ENCODE measurements at regions not wholly inside any gene's neighbourhood (a gene's known extent, or its start where the extent isn't known, plus 50 kb on each side); places are given as distances from the start of the nearest gene placed in this dataset.

DNA sequence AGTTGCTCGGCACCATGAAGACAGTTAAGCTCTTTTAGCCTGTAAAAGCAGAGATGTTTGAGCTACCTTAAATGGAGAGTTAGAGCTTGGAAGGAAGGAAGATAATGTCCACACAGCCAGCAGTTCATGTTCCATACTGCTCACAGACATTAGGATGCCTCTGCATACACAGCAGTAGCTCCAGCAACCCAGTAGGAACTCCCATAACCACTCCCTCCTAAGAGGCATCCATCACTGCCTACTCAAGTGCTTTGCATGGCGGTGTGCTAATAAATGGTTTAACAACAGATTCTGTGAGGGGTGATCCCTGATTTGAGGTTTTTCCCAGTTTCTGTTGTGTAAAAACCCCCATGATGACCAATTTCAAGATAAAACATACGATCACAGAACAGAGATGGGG, 286.4 kb downstream of the HACE1 start:
- no peak for FAIRE-seq

DNA sequence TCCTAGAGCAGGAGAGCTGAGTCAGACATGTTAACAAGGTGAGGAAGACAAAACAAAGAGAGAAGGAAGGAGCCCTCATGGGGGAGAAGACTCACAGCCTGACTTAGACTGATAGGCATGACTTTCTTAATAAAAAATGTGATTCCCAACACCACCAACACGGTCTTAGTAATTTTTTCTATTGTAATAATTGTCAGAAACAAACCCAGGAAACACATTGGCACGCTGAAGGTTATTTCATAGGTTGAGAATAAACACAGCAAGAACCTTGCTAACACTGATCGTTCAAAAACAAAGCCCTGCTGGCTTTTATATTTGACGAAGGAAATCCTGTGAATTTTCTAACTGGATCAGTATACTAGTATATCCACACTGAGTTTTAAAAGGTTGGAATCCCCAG, 286.8 kb downstream of the HACE1 start:
- FAIRE-seq = no peak

GRCh38 chr6:104566411-104566810, 293.3 kb downstream of the HACE1 start:
- FAIRE-seq = no peak

GRCh38 chr6:104563306-104563705, 296.4 kb downstream of the HACE1 start:
- FAIRE-seq = no peak

GRCh38 chr6:104559435-104560202, 300.1 kb downstream of the HACE1 start:
- FAIRE-seq = no peak

GRCh38 chr6:104558746-104559145, 301.0 kb downstream of the HACE1 start:
- no peak for FAIRE-seq

GRCh38 chr6:104548297-104548696, 311.4 kb downstream of the HACE1 start:
- FAIRE-seq = no peak

- no peak for FAIRE-seq
Observed at GRCh38 chr6:104541411-104541810, 318.3 kb downstream of the HACE1 start.

DNA sequence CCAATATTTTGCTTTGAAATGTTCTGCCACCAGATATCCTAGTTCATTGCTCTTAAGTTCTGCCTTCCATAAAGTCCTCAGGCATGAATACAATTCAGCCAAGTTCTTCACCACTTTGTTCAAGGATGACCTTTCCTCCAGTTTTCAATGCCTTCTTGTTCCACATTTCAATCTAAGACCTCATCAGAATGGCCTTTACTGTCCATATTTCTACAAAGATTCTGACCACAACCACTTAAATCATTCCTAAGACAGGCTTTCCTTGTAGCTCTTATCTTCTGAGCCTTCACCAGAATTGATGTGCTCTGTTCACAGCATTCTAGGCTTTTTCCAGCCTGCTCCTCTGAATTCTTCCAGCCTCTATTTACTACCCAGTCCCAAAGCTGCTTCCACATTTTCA, 319.0 kb downstream of the HACE1 start:
- no peak for FAIRE-seq

DNA sequence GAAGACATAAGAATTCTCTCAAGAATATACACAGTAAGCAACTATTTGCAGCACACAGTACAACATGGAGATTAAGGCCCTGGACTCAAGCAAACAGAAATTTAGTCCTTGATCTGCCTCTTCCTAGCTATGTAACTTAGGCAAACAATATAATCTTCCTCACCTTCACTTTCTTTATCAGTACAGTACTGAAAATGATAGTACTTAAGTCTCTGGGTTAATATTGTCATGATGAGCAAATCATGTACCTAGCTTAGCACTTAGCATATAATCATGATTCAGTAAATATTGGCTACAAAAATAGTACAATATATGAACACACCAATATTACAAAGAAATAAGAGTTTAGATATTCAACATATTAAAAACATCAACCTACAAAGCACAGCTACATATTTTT, 320.5 kb downstream of the HACE1 start:
- no peak for FAIRE-seq

GRCh38 chr6:104537872-104538271, 321.8 kb downstream of the HACE1 start:
- no peak for FAIRE-seq

DNA sequence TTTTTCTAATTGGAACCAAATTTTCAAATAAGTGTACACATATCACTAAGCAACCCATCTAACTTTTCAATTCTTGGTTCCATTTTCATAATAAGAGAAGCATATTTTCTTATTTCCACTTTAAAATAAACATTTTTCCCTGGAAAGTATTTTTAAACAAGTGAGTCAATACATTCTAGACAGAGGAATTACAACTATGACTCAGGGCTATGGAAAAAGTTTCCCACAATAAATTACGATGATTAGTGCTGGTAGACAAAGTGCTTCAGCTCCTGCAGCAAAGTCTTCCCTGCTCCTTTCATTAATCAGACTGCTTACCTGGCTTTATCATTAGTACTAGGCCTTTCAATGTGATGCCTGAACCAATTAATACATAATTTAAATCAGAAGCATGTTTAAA, 322.5 kb downstream of the HACE1 start:
- no peak for FAIRE-seq

GRCh38 chr6:104532462-104532861, 327.3 kb downstream of the HACE1 start:
- no peak for FAIRE-seq

DNA sequence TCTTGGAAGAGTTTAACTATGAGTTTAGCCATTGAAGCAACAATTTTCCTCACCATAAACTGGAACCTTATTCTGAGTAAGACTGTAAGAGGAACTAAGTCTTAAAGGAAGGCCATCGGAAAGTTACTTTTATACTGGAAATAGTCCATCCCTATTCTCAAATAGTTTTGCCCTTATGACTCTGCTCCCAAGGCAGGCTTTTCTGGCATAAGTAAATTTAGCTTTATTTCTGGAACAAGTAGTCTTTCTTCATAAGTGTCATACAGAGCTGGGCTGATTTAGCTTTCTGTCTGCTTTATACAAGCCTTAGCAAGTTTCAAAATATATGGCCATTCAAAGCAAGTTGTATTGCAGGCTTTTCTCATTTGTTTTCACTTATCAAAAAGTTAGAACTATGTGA, 328.1 kb downstream of the HACE1 start:
- FAIRE-seq = no peak

DNA sequence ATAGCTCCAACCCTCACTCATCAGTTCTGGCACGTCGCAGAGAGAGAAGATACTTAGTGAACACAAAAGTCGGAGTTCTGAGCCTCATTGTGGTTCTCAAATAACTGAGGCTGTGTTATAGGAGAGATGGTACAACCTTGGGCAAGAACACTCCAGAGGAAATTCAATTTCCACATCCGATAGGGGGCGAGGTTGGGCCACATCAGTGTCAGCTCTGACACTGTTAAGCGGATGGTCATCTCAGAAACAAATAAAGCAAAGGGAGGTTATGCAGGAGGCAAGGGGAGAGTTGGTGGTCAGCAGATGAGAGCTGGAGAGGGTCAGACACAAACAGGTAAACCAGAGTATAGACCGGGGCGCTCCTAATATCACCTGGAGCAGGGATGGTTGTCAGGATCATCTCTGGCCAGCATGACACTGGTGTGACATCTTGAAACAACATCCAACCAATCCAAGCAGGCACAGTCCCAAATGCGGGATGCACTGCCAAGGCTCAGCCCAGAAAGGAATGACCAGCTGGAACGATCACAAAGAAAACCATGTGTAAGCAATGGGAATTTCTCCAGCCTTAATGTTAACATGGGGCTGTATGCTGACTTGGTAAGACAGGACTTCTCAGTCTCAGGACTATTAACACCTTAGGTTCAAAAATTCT, 331.8 kb downstream of the HACE1 start:
- FAIRE-seq = no peak

DNA sequence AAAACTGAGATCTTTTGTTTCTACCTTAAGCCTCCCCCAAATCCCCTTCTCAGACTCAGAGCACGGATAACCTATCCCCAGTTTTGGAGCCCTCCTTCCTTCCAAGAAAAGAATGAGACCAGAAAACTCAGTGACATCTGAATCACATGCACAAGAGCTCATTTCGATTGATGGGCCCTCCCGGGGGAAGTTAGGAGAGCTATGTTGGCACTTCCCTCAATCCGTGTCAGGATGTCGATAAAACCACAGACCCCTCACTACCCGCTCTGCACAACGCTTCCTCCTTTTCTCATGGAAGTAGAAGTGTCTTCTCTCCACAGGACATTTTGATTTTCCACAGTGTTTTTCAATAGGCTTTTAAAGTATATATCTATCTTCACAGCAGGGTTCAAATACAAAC, 332.4 kb downstream of the HACE1 start:
- FAIRE-seq = no peak

- FAIRE-seq = no peak
Observed at GRCh38 chr6:104526376-104526775, 333.3 kb downstream of the HACE1 start.

- FAIRE-seq = peak; percentile 49
Observed at GRCh38 chr6:104525677-104526322, 333.9 kb downstream of the HACE1 start.

GRCh38 chr6:104522533-104522932, 337.2 kb downstream of the HACE1 start:
- no peak for FAIRE-seq

- no peak for FAIRE-seq
Observed at GRCh38 chr6:104521176-104521575, 338.5 kb downstream of the HACE1 start.

DNA sequence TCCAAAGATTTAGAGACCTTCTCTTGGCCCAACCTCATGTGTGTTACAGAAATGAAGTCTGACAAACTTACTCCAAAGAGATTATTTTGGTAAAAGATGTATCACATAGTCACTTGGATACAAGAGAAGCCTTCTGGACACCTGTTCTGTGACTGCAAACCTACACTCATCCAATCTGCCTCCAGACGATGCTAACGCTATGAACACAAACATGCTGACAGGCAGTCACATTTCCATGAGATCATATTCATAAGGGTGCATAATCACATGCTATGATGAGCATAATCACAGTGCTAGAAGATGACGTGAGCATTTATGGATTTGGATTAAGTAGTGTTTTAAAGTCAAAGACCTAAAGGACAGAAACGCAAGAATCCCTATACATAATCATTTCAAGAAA, 340.2 kb downstream of the HACE1 start:
- FAIRE-seq = no peak

DNA sequence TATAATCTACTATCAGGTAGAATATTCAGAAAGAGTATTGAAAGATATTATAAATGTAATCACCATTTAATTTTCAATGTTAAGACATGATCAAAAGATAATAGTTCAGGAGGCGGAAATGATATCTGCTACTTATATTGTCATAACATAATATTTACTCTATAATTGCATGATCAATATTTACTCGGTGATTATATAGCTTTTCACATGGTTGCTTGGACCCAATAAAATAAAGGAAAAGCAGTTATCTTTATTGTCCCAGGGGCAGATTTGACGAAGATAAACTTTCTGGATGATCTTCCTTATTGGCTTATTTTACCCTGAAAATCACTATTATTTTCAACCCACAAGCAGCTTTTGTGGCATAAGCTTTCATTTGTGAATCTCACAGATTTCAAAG, 350.4 kb downstream of the HACE1 start:
- FAIRE-seq = peak; percentile 68

DNA sequence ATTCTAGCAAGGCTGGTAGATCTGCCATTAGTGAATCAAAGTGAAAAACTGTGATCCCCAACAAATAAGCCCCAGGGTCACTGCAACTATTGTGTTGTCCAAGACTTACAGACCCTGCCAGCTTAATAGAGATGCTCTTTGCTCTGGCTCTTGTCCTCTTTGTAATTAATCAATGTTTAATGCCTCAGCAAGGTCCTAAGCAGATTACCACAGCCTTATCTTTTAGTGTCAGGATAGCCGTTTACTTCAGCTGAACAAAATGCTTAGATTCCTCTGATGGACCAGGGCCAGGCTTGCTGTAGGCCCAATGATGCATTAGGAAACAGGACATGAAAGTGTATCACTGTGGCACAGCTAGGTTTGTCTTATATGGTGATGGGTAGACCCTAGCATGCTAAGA, 353.3 kb downstream of the HACE1 start:
- FAIRE-seq = no peak

DNA sequence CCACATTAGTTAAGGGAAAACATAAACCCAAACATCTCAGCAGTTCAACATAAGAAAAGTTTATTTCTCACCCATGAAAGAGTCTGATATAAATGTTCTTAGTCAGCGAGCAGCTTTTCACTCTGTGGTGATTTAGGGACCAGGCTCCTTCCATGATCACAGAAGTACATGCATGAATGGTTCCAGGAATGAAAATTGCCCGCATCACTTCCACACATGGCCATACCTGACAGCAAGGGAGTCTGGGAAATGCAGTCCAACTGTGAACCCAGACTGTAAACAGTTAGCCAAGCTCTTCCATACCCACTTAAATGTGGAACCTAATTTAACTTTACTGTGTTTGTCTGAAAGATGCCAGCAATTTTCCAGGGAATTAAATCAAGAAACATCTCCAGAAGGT, 353.9 kb downstream of the HACE1 start:
- FAIRE-seq = no peak

Data from colon (tissue), 2 donors.